HEK293 (cell line): ENCODE measurements at regions not wholly inside any gene's neighbourhood (a gene's known extent, or its start where the extent isn't known, plus 50 kb on each side); places are given as distances from the start of the nearest gene placed in this dataset.

ENCODE experiments used
- REST ChIP-seq: fragments of 450-650 bp; formaldehyde crosslinking; IDR thresholded peaks from 2 replicates; pipeline ENCODE4 v1.5.1; 2016; ENCODE audit warnings: missing biosample characterization, missing genetic modification characterization
- SALL2 ChIP-seq: fragments of 450-650 bp; formaldehyde crosslinking; IDR thresholded peaks from 2 replicates; pipeline ENCODE4 v1.5.0; 2017; ENCODE audit warnings: missing biosample characterization, mild to moderate bottlenecking, missing genetic modification characterization, borderline replicate concordance
- ZEB2 ChIP-seq: fragments of 450-650 bp; formaldehyde crosslinking; IDR thresholded peaks from 2 replicates; pipeline ENCODE4 v1.5.1; 2016; ENCODE audit warnings: missing biosample characterization, missing genetic modification characterization
- ZIC2 ChIP-seq: fragments of 450-650 bp; formaldehyde crosslinking; IDR thresholded peaks from 2 replicates; pipeline ENCODE4 v1.5.1; 2016; ENCODE audit warnings: missing biosample characterization, missing genetic modification characterization
- ZNF114 ChIP-seq: fragments of 450-650 bp; formaldehyde crosslinking; IDR thresholded peaks from 2 replicates; pipeline ENCODE4 v1.5.0; 2017; ENCODE audit warnings: missing biosample characterization, missing genetic modification characterization
- ZNF423 ChIP-seq: fragments of 450-650 bp; formaldehyde crosslinking; IDR thresholded peaks from 2 replicates; pipeline ENCODE4 v1.5.1; 2016; ENCODE audit warnings: missing biosample characterization, missing genetic modification characterization
- ZNF658 ChIP-seq: fragments of 450-650 bp; formaldehyde crosslinking; IDR thresholded peaks from 2 replicates; pipeline ENCODE4; 2016; ENCODE audit warnings: missing biosample characterization, missing genetic modification characterization
- TF ChIP-seq, protein P1 (sequence below): fragments of 450-650 bp; formaldehyde crosslinking; IDR thresholded peaks from 2 replicates; pipeline ENCODE4 v1.5.1; 2016; ENCODE audit warnings: missing biosample characterization, missing genetic modification characterization
- TF ChIP-seq, protein P2 (sequence below): fragments of 450-650 bp; formaldehyde crosslinking; IDR thresholded peaks from 2 replicates; pipeline ENCODE4 v1.5.1; 2016; ENCODE audit warnings: missing biosample characterization, missing genetic modification characterization
- TF ChIP-seq, protein P3 (sequence below): fragments of 450-650 bp; formaldehyde crosslinking; IDR thresholded peaks from 2 replicates; pipeline ENCODE4 v1.5.1; 2016; ENCODE audit warnings: missing biosample characterization, missing genetic modification characterization

DNA sequence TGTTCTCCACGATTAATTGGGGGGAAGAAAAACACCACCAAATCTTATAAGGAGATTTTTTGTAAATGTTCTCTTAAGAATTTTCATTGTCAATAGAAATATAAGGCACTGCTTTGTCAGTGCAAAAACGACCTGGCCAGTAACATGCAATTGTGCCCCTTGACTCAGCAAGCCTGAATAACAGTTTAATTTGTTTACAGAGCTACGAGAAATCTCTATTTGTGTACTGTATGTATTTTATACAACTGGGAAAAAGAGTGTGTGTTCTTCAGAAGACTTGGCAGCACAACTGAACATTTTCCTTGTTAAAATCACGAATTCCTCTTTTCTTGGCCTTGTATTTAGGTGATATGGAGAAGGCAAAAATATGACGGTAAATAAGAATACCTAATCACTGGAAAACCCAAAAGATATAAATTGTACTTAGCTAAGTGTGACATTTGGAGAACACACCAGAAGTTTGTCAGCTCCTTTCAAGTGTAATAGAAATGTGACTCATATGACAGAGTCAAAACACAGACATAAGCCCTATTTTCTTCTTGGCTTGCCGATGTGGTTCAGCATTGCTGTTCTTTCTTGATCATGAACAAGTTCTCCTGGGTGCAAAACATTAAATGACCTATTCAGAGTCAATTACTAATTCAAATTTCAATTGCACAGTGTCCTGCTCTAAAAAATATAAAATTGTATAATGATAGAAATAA is 945.0 kb upstream of the INTU start:
- TF ChIP-seq ZNF114 (tag by site-specific recombination) (no peak), ZNF423 (tag by site-specific recombination) (no peak), REST (tag by site-specific recombination) (no peak), ZNF658 (no peak), ZIC2 (tag by site-specific recombination) (no peak), ZEB2 (tag by site-specific recombination) (no peak), SALL2 (no peak)
- TF ChIP-seq, protein P1, sequence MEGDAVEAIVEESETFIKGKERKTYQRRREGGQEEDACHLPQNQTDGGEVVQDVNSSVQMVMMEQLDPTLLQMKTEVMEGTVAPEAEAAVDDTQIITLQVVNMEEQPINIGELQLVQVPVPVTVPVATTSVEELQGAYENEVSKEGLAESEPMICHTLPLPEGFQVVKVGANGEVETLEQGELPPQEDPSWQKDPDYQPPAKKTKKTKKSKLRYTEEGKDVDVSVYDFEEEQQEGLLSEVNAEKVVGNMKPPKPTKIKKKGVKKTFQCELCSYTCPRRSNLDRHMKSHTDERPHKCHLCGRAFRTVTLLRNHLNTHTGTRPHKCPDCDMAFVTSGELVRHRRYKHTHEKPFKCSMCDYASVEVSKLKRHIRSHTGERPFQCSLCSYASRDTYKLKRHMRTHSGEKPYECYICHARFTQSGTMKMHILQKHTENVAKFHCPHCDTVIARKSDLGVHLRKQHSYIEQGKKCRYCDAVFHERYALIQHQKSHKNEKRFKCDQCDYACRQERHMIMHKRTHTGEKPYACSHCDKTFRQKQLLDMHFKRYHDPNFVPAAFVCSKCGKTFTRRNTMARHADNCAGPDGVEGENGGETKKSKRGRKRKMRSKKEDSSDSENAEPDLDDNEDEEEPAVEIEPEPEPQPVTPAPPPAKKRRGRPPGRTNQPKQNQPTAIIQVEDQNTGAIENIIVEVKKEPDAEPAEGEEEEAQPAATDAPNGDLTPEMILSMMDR, result no peak
- TF ChIP-seq, protein P2, sequence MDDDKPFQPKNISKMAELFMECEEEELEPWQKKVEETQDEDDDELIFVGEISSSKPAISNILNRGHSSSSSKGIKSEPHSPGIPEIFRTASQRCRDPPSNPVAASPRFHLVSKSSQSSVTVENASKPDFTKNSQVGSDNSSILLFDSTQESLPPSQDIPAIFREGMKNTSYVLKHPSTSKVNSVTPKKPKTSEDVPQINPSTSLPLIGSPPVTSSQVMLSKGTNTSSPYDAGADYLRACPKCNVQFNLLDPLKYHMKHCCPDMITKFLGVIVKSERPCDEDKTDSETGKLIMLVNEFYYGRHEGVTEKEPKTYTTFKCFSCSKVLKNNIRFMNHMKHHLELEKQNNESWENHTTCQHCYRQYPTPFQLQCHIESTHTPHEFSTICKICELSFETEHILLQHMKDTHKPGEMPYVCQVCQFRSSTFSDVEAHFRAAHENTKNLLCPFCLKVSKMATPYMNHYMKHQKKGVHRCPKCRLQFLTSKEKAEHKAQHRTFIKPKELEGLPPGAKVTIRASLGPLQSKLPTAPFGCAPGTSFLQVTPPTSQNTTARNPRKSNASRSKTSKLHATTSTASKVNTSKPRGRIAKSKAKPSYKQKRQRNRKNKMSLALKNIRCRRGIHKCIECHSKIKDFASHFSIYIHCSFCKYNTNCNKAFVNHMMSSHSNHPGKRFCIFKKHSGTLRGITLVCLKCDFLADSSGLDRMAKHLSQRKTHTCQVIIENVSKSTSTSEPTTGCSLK, result no peak
- TF ChIP-seq, protein P3, sequence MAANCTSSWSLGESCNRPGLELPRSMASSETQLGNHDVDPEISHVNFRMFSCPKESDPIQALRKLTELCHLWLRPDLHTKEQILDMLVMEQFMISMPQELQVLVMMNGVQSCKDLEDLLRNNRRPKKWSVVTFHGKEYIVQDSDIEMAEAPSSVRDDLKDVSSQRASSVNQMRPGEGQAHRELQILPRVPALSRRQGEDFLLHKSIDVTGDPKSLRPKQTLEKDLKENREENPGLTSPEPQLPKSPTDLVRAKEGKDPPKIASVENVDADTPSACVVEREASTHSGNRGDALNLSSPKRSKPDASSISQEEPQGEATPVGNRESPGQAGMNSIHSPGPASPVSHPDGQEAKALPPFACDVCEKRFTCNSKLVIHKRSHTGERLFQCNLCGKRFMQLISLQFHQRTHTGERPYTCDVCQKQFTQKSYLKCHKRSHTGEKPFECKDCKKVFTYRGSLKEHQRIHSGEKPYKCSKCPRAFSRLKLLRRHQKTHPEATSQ (tag by site-specific recombination), result no peak
